ENCODE measurements at regions not wholly inside any gene's neighbourhood (a gene's known extent, or its start where the extent isn't known, plus 50 kb on each side); places are given as distances from the start of the nearest gene placed in this dataset.

GRCh38 chr6:104483225-104483834 is 376.4 kb downstream of the HACE1 start:
- Histone ChIP-seq H3K79me2 (replicated peaks; ENCODE audit: insufficient read depth, low read length) (no peaks in the 10 kb centered on the region), H3K9me2 (ENCODE audit: insufficient read depth, low read length) (no peaks in the 10 kb centered on the region), H3K4me2 (ENCODE audit: low read length) (no peak overlapping the region), H3K9me3 (ENCODE audit: low read length) (no peaks in the 10 kb centered on the region), H2AFZ (ENCODE audit: low read depth, low read length) (no peak overlapping the region), H3K27me3 (ENCODE audit: insufficient read depth, low read depth, low read length) (peaks cover 7% of the 10 kb centered on the region), H4K20me1 (ENCODE audit: insufficient read depth) (no peaks in the 10 kb centered on the region), H3K36me3 (ENCODE audit: insufficient read depth, low read length) (no peaks in the 10 kb centered on the region), H3F3A (ENCODE audit: insufficient read depth, low read length, poor library complexity, severe bottlenecking) (no peaks in the 10 kb centered on the region), H3K4me3 (ENCODE audit: low read length) (no peak overlapping the region), H3K27ac (ENCODE audit: low read length) (no peak overlapping the region), H3K9ac (ENCODE audit: low read length) (no peak overlapping the region)
- TF ChIP-seq REST (IDR thresholded peaks at IDR 0.05; ENCODE audit: borderline replicate concordance) (no peak), TAF1 (IDR thresholded peaks at IDR 0.05; ENCODE audit: low read depth) (no peak), CTCF (IDR thresholded peaks at IDR 0.05; ENCODE audit: poor library complexity, severe bottlenecking) (peak; percentile 76), EZH2 (IDR thresholded peaks at IDR 0.05; ENCODE audit: borderline replicate concordance, insufficient read depth, low read length, poor library complexity, severe bottlenecking) (no peak), SMC3 (conservative IDR thresholded peaks at IDR 0.05; ENCODE audit: poor library complexity) (peak; percentile 73), POLR2AphosphoS5 (IDR thresholded peaks at IDR 0.05) (no peak), MXI1 (conservative IDR thresholded peaks at IDR 0.05; ENCODE audit: poor library complexity, severe bottlenecking) (no peak), RAD21 (conservative IDR thresholded peaks at IDR 0.05) (peak; percentile 84), EP300 (conservative IDR thresholded peaks at IDR 0.05; ENCODE audit: poor library complexity, severe bottlenecking) (no peak)

GRCh38 chr6:104477569-104477968 is 382.1 kb downstream of the HACE1 start:
- Histone ChIP-seq H3K36me3 (ENCODE audit: insufficient read depth, low read length) (no peaks in the 10 kb centered on the region), H4K20me1 (ENCODE audit: insufficient read depth) (no peaks in the 10 kb centered on the region), H2AFZ (ENCODE audit: low read depth, low read length) (no peak overlapping the region), H3K9ac (ENCODE audit: low read length) (no peak overlapping the region), H3K4me2 (ENCODE audit: low read length) (no peak overlapping the region), H3K9me3 (ENCODE audit: low read length) (no peaks in the 10 kb centered on the region), H3K4me3 (ENCODE audit: low read length) (no peak overlapping the region), H3F3A (ENCODE audit: insufficient read depth, low read length, poor library complexity, severe bottlenecking) (no peaks in the 10 kb centered on the region), H3K79me2 (replicated peaks; ENCODE audit: insufficient read depth, low read length) (no peaks in the 10 kb centered on the region), H3K27ac (ENCODE audit: low read length) (no peak overlapping the region), H3K27me3 (ENCODE audit: insufficient read depth, low read depth, low read length) (peaks cover 7% of the 10 kb centered on the region), H3K9me2 (ENCODE audit: insufficient read depth, low read length) (no peaks in the 10 kb centered on the region)
- TF ChIP-seq POLR2AphosphoS5 (IDR thresholded peaks at IDR 0.05) (peak; percentile 9), EZH2 (IDR thresholded peaks at IDR 0.05; ENCODE audit: borderline replicate concordance, insufficient read depth, low read length, poor library complexity, severe bottlenecking) (no peak), EP300 (conservative IDR thresholded peaks at IDR 0.05; ENCODE audit: poor library complexity, severe bottlenecking) (no peak), TAF1 (IDR thresholded peaks at IDR 0.05; ENCODE audit: low read depth) (no peak), SMC3 (conservative IDR thresholded peaks at IDR 0.05; ENCODE audit: poor library complexity) (no peak), CTCF (IDR thresholded peaks at IDR 0.05; ENCODE audit: poor library complexity, severe bottlenecking) (no peak), REST (IDR thresholded peaks at IDR 0.05; ENCODE audit: borderline replicate concordance) (no peak)
